ENCODE measurements at regions not wholly inside any gene's neighbourhood (a gene's known extent, or its start where the extent isn't known, plus 50 kb on each side); places are given as distances from the start of the nearest gene placed in this dataset.
A peak's percentile ranks its signal among the peaks of the same experiment; 100 is the strongest.

DNA sequence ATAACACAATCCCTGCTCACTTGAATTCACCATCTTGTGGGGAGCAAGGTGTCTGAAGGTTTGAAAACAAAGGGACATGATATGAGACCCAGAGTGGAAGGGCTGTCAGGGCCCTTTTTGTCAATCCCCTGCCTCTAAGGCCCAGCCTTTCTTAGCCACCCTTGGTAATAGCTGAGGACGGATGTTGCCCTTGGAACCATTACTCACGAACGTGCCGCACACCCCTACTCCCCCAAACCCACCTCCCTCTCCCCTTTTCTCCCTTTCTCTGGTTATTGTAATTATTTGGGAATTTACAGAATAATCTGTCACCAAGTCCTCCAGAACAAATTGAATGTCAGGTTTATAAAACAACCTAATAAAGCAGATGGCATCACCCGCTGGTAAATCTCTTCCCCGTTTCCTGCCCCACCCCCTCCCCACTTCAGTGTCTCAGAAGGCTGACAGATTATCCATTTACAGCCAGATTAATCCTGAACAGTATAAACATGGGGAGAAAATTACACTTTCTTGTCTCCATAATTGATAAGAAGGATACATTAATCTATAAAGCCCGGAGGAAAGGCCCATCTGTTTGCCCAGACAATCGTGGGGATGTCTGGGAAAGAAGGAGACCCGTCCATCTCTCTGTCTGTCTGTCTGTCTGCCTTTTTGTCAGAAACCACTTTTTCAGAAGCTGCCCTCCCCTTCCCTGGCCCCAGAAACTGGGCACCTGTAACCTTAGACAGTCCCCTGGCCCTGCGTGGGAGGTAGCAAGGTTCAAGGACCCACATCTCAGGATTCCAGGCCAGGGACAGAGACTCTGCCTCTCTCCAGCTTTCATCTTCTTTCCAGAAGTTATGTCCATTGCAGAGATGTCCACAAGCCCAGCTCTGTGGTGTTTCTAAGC, 60.6 kb upstream of the CD34 start:
- DNase-seq: no peak

DNA sequence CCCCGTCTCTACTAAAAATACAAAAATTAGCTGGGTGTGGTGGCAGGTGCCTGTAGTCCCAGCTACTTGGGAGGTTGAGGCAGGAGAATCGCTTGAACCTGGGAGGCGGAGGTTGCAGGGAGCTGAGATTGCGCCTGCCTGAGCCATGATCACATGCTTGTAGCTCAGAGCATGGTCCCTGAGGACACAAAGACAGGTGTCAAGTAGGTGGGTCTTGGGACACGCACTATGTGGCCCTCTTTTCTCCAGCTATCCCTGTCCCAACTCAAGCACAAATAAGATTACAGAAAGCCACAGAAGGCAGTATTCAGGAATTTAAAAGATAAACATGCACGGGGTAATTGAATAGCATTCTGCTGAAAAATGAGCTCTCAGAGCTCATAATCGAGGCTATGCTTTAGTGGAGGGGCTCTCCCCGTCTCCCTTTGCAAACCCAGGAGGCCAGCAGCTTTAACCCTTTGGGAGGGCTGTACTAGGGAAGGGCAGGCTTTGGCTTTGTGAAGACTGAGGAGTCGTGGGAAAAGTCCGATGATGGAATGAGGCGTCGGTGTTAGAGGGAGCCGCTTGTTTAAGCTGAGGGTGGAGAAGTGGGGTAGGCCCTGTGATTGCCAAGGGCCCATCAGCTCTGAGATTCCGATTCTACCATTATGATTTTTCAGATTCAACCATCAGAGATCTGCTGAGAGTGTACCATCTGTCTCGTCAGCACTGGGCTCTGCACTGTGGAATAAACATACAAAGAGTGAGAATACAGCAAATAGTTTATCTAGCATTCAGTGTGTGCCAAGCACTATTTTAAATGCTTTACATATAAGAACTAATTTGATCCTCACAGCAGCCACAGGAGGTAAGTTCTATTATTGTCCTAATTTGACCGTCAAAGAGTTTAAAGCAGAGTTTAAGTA, 59.7 kb upstream of the CD34 start:
- no peak for DNase-seq

DNA sequence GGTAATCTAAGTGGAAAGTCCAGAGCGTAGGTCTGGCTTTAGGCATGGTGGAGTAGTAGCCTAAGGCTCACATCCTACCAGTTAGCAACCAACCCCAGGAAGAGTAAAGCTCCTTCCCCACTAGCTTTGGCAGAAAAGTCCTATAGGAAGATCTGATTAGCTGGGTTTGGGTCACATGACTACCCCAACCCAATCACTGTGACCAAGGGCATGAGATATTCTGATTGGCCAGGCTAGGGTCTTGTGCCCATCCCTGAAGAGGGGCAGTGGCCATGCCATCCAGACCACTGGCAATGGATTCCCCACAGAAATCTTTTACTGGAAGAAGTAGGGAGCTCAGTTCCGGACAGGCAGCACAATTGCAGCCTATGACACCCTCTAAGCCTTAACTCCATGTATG, 58.6 kb upstream of the CD34 start:
- no peak for DNase-seq

DNA sequence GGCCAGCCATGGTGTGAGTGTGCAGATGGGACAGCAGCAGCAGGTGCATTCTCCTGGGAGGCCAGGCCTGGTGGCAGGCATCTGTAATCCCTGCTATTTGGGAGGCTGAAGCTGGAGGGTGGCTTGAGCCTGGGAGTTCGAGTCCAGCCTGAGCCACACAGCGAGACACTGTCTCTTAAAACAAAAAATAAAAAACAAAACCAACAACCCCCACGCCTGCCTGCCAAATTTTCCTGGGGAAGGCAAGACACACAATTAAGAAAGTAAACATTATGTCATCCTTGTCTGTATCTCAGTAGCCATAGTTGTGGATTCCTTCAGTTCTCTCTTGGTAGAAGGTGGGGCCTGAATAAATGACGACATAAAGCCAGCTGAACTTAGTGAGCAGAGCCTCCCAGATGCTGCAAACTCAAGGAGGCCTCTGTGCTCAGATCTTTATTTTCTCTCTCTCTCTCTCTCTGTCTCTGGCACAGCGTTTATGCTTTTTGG, 57.6 kb upstream of the CD34 start:
- no peak for DNase-seq

DNA sequence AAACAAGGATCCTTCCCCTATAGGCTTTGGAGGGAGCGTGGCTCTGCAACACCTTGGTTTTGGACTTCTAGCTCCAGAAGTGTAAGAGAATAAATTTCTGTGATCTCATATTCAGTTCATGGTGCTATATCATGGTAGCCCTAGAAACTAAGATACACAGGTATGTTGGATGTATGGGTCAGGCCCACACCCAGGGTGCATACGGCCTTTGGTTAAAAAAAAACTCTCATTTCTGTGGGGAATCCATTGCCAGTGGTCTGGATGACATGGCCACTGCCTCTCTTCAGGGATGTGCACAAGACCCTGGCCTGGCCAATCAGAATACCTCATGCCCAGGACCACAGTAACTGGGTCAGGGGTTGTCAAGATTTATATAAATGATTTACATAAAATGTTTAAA, 56.8 kb upstream of the CD34 start:
- no peak for DNase-seq

DNA sequence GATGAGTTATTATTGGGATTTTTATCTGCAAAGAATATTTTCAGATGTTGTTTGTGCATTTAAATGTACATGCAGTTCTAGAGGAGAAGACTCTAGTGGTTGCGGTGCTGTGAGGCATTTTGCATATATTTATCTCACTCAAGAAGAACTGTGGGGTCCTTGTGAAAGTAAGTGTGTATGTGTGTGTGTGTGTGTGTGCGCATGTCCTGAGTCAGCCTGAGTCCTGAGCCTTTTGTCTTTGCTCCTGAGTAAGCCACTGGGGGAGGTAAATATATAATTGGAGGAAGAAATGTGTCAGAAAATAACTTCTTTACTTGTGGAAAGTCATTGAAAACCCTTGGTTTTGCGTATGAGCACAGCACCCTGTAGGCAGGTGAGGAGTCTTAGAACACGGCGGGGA, 55.6 kb upstream of the CD34 start:
- DNase-seq: no peak

DNA sequence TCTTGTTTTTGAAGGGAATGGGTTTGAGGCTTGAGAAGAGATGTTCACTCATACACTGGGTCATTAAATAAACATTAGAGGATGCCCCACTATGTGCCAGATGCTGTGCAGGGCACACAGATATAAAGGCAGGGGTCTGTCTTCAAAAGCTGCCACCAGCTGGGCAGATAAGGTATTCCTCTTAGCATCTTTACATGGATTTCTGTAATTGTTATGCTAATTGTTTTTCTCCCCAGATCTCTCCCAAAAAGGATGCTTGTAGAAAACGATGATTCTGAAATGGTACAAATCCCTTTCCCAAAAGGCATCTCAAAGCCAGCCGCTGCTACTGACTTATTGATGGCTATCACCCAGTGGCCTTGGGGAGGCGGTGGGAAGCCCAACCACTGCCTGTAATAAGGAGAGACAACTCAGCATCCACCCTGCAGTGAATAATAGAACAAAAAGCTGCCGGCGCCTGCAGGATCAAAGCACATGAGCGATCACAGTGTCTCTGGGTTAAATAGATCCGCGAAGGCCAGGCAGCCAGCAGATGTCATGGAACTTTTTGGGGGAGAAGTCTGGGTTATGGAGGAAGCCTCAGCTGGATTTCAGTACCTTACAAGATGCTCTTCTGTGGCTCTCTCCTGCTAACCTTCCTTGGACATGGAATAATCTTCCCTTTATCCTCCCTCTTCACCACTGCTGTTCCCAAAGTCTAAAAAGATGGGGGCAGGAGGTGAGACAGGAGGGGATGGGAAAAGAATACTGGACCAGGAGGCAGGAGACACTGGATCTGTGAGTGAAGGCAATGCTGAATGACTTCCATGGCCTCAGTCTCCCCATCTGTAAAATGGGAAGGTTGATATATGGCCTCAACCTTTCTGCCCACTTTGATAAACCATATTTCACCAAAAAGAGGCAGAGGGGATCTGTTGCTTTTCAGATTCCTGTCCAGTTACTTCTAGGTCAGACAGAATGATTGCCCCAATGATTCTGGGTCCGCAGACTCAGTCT, 54.8 kb upstream of the CD34 start:
- no peak for DNase-seq

DNA sequence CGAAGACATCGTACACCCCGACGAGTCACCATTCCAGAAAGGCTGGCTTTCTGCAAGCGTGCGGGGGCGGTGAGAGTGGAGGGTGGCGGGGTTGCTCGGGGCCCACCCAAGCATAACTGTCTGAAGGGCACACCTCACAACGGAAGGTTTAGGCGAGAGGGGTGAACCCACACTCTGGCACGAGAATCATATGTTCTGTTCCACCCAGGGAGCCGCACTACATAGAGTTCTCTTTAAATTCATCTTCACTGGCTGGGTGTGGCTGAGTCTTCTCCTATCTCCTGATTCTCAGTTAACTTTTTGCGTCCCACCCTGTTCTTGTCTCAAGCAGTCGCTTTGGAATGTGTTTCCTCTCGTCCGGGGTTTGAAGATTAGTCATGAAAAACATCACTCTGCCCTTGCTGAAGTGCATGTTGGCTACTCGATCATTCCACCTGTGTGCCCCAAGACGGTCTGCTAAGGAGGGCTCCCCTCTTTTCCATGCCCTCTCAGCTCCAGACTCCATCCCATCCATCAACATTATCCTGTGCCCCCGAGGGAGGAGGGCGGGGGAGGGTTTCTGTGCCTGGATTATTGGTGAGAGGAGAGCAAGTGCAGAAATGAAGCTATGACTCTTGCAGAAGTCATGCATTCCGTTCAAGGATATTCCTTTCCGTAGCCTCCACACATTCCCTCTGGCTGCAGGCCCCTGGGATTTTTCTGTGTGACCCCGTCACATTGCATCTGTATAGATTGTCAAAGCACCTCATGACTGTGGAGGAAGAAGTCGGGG, 53.5 kb upstream of the CD34 start:
- DNase-seq: no peak

DNA sequence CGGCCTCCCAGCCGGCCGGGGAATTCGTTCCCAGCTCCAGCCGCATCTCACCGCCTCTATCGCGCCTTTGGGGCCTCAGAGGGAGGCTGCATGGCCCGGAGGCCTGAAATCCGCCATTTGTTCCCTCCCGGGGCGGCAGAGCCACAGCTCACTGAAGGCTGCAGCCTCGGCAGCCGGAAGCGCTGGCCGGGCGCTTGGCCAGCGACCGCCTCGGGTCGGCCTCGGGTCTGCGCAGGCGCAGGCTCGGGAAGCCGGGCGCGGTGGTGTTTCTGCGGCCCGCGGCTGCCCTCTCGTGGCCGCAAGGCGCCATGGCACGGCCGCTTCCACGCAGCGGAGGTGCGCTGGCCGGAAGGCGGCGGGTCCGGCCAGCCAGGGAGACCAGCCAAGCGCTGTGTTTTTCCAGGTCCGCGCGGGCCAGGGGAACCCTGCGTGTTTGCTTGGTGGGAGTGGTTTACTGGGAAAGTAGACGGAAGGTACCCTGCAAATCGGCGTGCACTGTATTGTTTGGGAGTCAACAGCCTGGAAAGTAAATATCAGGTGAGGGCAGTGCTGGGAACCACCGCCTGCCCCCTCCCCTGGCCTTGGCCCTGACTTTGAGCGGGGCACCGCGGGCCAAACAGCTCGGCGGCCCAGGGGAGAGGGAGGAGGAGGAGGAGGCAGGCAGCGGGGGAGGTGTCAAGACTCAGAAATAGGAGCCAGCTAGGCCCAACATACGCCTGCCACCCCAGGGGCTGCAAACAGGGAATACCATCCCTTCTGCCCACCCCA, 52.7 kb upstream of the CD34 start:
- DNase-seq: peak; percentile 89

DNA sequence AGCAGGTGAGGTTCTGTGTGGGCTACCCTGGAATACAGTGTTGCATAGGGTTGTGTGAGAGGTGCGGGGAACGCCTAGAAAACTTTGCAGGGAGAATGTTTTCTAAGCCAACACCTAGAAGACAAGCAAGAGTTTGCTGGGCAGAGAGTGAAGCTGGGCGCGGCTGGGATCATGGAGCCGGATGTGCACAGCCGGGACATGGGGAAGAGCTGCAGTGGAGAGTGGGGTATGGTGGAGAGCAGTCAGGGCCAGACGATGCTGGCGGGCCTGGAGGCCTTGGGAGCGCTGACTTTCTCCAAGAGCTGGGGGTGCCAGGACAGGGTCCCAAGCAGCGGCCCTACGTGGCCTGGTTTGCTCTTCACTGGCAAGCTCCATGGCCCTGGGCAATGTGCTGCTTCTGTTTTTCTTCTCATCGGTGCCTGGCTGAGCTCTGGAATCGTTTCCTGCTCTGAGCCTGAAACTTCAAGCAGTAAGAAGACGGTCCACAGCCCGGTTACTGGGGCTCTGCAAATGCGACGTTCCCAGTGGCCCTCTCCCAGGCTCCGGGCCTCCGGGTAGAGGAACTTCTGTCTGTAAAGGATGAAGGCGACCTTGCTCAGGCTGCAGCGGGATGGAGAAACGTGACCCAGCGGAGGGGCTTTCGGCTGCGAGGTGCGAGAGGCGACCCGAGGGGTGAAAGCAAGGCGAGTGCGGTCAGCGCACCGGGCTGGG, 51.9 kb upstream of the CD34 start:
- DNase-seq: no peak
